ENCODE measurements at regions not wholly inside any gene's neighbourhood (a gene's known extent, or its start where the extent isn't known, plus 50 kb on each side); places are given as distances from the start of the nearest gene placed in this dataset.

- TF ChIP-seq POLR2AphosphoS5 (IDR thresholded peaks at IDR 0.05) = no peak
- TF ChIP-seq, protein P1, sequence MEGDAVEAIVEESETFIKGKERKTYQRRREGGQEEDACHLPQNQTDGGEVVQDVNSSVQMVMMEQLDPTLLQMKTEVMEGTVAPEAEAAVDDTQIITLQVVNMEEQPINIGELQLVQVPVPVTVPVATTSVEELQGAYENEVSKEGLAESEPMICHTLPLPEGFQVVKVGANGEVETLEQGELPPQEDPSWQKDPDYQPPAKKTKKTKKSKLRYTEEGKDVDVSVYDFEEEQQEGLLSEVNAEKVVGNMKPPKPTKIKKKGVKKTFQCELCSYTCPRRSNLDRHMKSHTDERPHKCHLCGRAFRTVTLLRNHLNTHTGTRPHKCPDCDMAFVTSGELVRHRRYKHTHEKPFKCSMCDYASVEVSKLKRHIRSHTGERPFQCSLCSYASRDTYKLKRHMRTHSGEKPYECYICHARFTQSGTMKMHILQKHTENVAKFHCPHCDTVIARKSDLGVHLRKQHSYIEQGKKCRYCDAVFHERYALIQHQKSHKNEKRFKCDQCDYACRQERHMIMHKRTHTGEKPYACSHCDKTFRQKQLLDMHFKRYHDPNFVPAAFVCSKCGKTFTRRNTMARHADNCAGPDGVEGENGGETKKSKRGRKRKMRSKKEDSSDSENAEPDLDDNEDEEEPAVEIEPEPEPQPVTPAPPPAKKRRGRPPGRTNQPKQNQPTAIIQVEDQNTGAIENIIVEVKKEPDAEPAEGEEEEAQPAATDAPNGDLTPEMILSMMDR (IDR thresholded peaks at IDR 0.05) = no peak
- TF ChIP-seq POLR2A (IDR thresholded peaks at IDR 0.05) = no peak
- no peak for TF ChIP-seq EP300 (IDR thresholded peaks at IDR 0.05)
- Histone ChIP-seq H3K27ac (no peak overlapping the region), H3K27me3 (no peaks in the 10 kb centered on the region), H3K4me3 (no peak overlapping the region), H3K36me3 (no peaks in the 10 kb centered on the region), H3K4me1 (no peaks in the 10 kb centered on the region), H3K9me3 (no peaks in the 10 kb centered on the region)
- WGBS, 2 donors = 85 to 90% methylated on average over 19 of the region's 19 CpGs
- no peak for DNase-seq
- intact Hi-C loops (cut with DNase I) = no loop called here
These were observed 175.0 kb downstream of the CYP26A1 start for GRCh38 chr10:93248583-93249227.

GRCh38 chr10:93250010-93250409 is 176.3 kb downstream of the CYP26A1 start:
- intact Hi-C loops (cut with DNase I) = no loop called here
- Histone ChIP-seq H3K27me3 (no peaks in the 10 kb centered on the region), H3K9me3 (no peaks in the 10 kb centered on the region), H3K36me3 (no peaks in the 10 kb centered on the region), H3K4me3 (no peak overlapping the region), H3K4me1 (no peaks in the 10 kb centered on the region), H3K27ac (no peak overlapping the region)
- no peak for DNase-seq
- 85 to 91% methylated on average over 6 of the region's 6 CpGs for WGBS, 2 donors
- TF ChIP-seq EP300 (IDR thresholded peaks at IDR 0.05) = no peak
- no peak for TF ChIP-seq POLR2A (IDR thresholded peaks at IDR 0.05)
- TF ChIP-seq, protein P1 (IDR thresholded peaks at IDR 0.05) = no peak
- no peak for TF ChIP-seq POLR2AphosphoS5 (IDR thresholded peaks at IDR 0.05)

DNA sequence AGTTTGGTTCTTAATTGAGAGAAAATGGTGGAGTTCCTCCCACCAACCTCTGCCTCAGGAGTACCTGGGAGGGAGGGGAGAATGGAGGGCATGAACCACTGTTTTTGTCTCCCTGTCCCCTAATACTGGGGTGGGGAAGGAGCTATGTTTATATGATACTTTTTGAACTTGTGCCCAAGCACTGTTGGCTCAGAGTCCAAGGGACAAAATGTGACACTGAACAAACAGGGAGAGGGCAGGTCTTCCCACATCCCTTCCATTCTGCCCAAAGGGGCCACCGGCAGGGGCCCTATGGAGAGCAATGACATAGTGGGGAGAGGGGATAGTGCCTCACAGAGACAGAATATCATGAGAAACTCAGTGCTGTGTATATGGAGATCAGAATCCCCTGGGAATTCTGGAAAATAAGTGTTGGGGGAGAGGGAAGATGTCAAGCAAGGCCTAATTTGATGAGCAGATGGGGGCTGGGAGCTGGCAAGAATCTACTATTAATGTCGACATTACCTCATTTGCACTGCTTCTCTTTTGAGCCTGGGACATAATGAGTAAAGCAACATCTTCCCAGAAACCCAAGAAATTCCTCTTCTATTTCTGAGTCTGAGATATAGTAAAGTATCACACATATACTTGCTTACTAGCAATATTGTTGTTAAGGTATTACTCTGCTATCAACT is 180.6 kb downstream of the CYP26A1 start:
- no peak for DNase-seq
- Histone ChIP-seq H3K36me3 (no peaks in the 10 kb centered on the region), H3K4me3 (no peak overlapping the region), H3K9me3 (no peaks in the 10 kb centered on the region), H3K27ac (no peak overlapping the region), H3K4me1 (no peaks in the 10 kb centered on the region), H3K27me3 (no peaks in the 10 kb centered on the region)
- 60 to 84% methylated on average over 2 of the region's 2 CpGs for WGBS, 2 donors
- TF ChIP-seq POLR2A (IDR thresholded peaks at IDR 0.05) (no peak), POLR2AphosphoS5 (IDR thresholded peaks at IDR 0.05) (no peak), EP300 (IDR thresholded peaks at IDR 0.05) (no peak)
- TF ChIP-seq, protein P1 (IDR thresholded peaks at IDR 0.05) = no peak
- intact Hi-C loops (cut with DNase I) = no loop called here

DNA sequence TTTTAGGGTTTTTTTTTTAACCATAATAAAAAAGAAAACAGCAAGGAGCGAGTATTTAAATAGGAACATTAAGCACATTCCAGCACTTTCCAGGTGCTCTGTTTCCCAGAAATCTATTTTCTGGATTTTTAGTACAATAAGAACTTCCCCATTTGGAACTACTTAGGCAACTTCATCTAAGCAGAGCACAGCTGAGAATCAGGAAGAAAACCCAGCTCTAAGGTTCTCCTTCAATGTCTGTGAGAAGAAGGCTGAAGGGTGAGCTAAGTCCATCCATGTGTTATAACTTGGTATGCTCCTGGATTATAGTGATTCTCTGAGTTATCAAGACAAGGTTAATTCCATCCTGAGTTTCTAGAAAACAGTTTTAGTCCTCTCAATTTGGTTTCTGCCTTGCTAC is 181.9 kb downstream of the CYP26A1 start:
- 91 to 93% methylated on average over 1 of the region's 1 CpG for WGBS, 2 donors
- Histone ChIP-seq H3K9me3 (no peaks in the 10 kb centered on the region), H3K36me3 (no peaks in the 10 kb centered on the region), H3K27ac (no peak overlapping the region), H3K4me1 (no peaks in the 10 kb centered on the region), H3K4me3 (no peak overlapping the region), H3K27me3 (no peaks in the 10 kb centered on the region)
- intact Hi-C loops (cut with DNase I) = no loop called here
- no peak for DNase-seq
- TF ChIP-seq POLR2A (IDR thresholded peaks at IDR 0.05) (no peak), EP300 (IDR thresholded peaks at IDR 0.05) (no peak), POLR2AphosphoS5 (IDR thresholded peaks at IDR 0.05) (no peak)
- TF ChIP-seq, protein P1 (IDR thresholded peaks at IDR 0.05) = no peak

Measured in sigmoid colon (tissue), 6 donors.